PC-9 (cell line): ENCODE measurements at regions not wholly inside any gene's neighbourhood (a gene's known extent, or its start where the extent isn't known, plus 50 kb on each side); places are given as distances from the start of the nearest gene placed in this dataset.

Experiments used
- BruUV-seq: library from RNA; stranded (reverse); fragments of 400-500 nt; replicated peaks from 2 replicates; lab custom pipeline; 2021; lab: Mats Ljungman, UMichigan
- CTCF ChIA-PET: fragments of 300-600 bp; sonication (Branson Sonifier 250); formaldehyde crosslinking; loops from one replicate; lab custom pipeline; 2022; ENCODE audit warnings: antibody characterized with exemption; lab: Charles Lee
- POLR2A ChIA-PET: fragments of 300-600 bp; sonication (Branson Sonifier 250); formaldehyde crosslinking; loops from one replicate; lab custom pipeline; 2022; ENCODE audit warnings: antibody characterized with exemption; ENCODE audit not compliant: unreplicated experiment; lab: Charles Lee
- DNase-seq, 2 experiments: peaks; one replicate each; pipeline versions ENCODE4 v3.0.0 to v3.0.0-alpha.2; 2015 to 2022; ENCODE audit warnings: mixed read lengths in 1 of 2
- H2AFZ ChIP-seq: fragments of 200-600 bp; sonication (generic); 2 replicates; pipeline ENCODE4 v1.8.1; 2017; ENCODE audit warnings: antibody characterized with exemption
- H3F3A ChIP-seq: fragments of 200-600 bp; sonication (generic); 2 replicates; pipeline ENCODE4 v1.8.1; 2017; ENCODE audit warnings: antibody characterized with exemption, mild to moderate bottlenecking, low read depth; ENCODE audit not compliant: insufficient read depth
- H3K27ac ChIP-seq: fragments of 200-600 bp; sonication (generic); 2 replicates; pipeline ENCODE4 v1.6.1; 2016; ENCODE audit warnings: mixed run types
- H3K27me3 ChIP-seq: fragments of 200-600 bp; sonication (generic); 2 replicates; pipeline ENCODE4 v1.6.1; 2016; ENCODE audit warnings: low read depth, mixed run types; ENCODE audit not compliant: insufficient read depth
- H3K36me3 ChIP-seq: fragments of 200-600 bp; sonication (generic); 2 replicates; pipeline ENCODE4 v1.6.1; 2016; ENCODE audit warnings: low read depth, mixed run types
- H3K4me1 ChIP-seq: fragments of 200-600 bp; sonication (generic); replicated peaks from 2 replicates; pipeline ENCODE4 v1.6.1; 2016; ENCODE audit warnings: mixed run types; ENCODE audit not compliant: insufficient read depth
- H3K4me2 ChIP-seq: fragments of 200-600 bp; sonication (generic); 2 replicates; pipeline ENCODE4 v1.6.1; 2017; ENCODE audit warnings: mixed run types
- H3K4me3 ChIP-seq: fragments of 200-600 bp; sonication (generic); 2 replicates; pipeline ENCODE4 v1.6.1; 2016; ENCODE audit warnings: mixed run types
- H3K79me2 ChIP-seq: fragments of 200-600 bp; sonication (generic); 2 replicates; pipeline ENCODE4 v1.6.1; 2017; ENCODE audit warnings: low read depth, mixed run types
- H3K9me2 ChIP-seq: fragments of 200-600 bp; sonication (generic); 2 replicates; pipeline ENCODE4 v1.8.1; 2017; ENCODE audit warnings: mild to moderate bottlenecking; ENCODE audit not compliant: insufficient read depth
- H3K9me3 ChIP-seq: fragments of 200-600 bp; sonication (generic); 2 replicates; pipeline ENCODE4 v1.8.1; 2016; ENCODE audit warnings: low read depth; ENCODE audit not compliant: insufficient read depth
- H4K20me1 ChIP-seq: fragments of 200-600 bp; sonication (generic); 2 replicates; pipeline ENCODE4 v1.8.1; 2017; ENCODE audit not compliant: insufficient read depth
- EZH2 ChIP-seq: fragments of 200-600 bp; sonication (generic); IDR thresholded peaks from 2 replicates; pipeline ENCODE4 v1.8.0; 2017; ENCODE audit warnings: antibody characterized with exemption, low read depth
- intact Hi-C: fragments of 100-400 bp; cut with micrococcal nuclease; formaldehyde crosslinking; loops from one replicate; pipeline ENCODE4 v1.10.0; 2022; ENCODE audit not compliant: unreplicated experiment
- TF ChIP-seq, protein P1 (sequence below): fragments of 200-600 bp; sonication (generic); conservative IDR thresholded peaks from 2 replicates; pipeline ENCODE4 v1.6.1; 2017; ENCODE audit warnings: mixed run types, antibody characterized with exemption, mild to moderate bottlenecking, moderate library complexity

DNA sequence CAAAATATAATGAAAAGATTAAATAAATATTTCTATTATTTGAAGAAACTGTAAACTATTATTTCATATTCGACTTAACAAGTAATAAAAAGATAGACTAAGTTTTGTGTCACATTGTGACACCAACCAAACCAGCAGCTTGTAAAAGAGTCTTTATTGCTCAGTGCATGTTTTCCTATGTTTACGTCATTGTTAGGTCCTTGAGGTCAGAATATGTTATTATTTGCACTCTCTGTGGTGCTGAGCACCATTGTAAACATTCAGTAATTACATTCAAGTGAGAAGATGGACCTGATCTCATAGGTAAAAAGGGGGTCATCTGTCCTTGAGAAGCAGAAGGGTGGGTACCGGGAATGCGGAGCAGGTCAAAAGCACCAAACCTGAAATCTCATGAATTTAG is 1999.1 kb upstream of the CELF4 start:
- no peaks in the 10 kb centered on the region for H3K9me2 ChIP-seq
- no TSS peak for BruUV-seq
- DNase-seq = no peak
- ChIA-PET POLR2A (no interaction called here), CTCF (no interaction called here)
- H3K27ac ChIP-seq = no peak overlapping the region
- H3K79me2 ChIP-seq = no peaks in the 10 kb centered on the region
- H3K4me3 ChIP-seq = no peak overlapping the region
- H2AFZ ChIP-seq = no peak overlapping the region
- no peaks in the 10 kb centered on the region for H3K27me3 ChIP-seq
- H3K4me1 ChIP-seq = no peaks in the 10 kb centered on the region
- no peaks in the 10 kb centered on the region for H3K9me3 ChIP-seq
- no peaks in the 10 kb centered on the region for H3F3A ChIP-seq
- TF ChIP-seq, protein P1, sequence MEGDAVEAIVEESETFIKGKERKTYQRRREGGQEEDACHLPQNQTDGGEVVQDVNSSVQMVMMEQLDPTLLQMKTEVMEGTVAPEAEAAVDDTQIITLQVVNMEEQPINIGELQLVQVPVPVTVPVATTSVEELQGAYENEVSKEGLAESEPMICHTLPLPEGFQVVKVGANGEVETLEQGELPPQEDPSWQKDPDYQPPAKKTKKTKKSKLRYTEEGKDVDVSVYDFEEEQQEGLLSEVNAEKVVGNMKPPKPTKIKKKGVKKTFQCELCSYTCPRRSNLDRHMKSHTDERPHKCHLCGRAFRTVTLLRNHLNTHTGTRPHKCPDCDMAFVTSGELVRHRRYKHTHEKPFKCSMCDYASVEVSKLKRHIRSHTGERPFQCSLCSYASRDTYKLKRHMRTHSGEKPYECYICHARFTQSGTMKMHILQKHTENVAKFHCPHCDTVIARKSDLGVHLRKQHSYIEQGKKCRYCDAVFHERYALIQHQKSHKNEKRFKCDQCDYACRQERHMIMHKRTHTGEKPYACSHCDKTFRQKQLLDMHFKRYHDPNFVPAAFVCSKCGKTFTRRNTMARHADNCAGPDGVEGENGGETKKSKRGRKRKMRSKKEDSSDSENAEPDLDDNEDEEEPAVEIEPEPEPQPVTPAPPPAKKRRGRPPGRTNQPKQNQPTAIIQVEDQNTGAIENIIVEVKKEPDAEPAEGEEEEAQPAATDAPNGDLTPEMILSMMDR = no peak
- no peak for TF ChIP-seq EZH2
- no peaks in the 10 kb centered on the region for H3K36me3 ChIP-seq
- no peak overlapping the region for H3K4me2 ChIP-seq
- no peaks in the 10 kb centered on the region for H4K20me1 ChIP-seq
- intact Hi-C loops = no loop called here

DNA sequence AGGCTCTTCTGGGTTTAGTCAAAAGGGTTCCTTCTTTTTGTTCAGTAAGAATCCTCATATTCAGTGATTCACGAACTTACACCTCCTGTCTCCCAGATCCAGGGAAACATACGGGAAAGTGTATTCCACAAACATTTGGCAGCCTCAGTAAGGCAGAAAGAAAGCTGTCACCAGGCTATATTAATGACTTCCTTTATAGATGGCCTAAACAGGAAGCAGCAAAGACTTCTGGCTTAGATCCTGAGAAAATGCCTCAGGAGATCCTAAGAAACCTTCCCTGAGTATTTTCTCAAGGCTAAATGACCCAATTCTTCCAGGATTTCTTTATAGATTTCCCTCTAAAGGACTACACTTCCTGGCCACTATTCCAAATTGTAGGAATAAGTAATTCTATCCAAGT is 1995.5 kb upstream of the CELF4 start:
- H3K27me3 ChIP-seq = no peaks in the 10 kb centered on the region
- H2AFZ ChIP-seq = no peak overlapping the region
- no peak overlapping the region for H3K27ac ChIP-seq
- no peak overlapping the region for H3K4me3 ChIP-seq
- no peak for TF ChIP-seq EZH2
- TF ChIP-seq, protein P1 = no peak
- no peaks in the 10 kb centered on the region for H3K9me2 ChIP-seq
- no peaks in the 10 kb centered on the region for H3K79me2 ChIP-seq
- BruUV-seq = no TSS peak
- no peaks in the 10 kb centered on the region for H3K4me1 ChIP-seq
- DNase-seq = no peak
- CTCF ChIA-PET = no interaction called here
- POLR2A ChIA-PET = no interaction called here
- no peaks in the 10 kb centered on the region for H3K9me3 ChIP-seq
- H3F3A ChIP-seq = no peaks in the 10 kb centered on the region
- H3K36me3 ChIP-seq = no peaks in the 10 kb centered on the region
- H4K20me1 ChIP-seq = no peaks in the 10 kb centered on the region
- intact Hi-C loops = no loop called here
- no peak overlapping the region for H3K4me2 ChIP-seq

DNA sequence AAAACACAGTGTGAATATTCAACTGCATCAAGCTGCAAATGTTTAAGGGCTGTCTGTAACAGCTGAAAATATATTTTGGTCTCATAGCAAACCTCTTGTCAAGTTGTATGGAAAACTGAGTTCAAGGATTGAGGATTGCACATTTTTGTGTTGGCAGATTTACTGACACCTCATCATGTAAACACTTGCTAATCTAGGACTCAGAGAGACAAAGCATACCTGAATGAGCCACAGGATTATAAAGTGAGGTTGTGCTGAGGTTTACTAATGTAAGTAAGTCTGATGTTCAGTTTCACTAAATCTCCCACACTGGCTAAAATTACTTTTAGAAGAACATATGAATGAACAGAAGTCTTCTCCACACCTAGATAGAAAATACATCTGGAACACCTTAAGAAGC is 1993.1 kb upstream of the CELF4 start:
- no peak overlapping the region for H2AFZ ChIP-seq
- no peaks in the 10 kb centered on the region for H3K9me3 ChIP-seq
- H3K36me3 ChIP-seq = no peaks in the 10 kb centered on the region
- no peaks in the 10 kb centered on the region for H3K79me2 ChIP-seq
- no peaks in the 10 kb centered on the region for H3K27me3 ChIP-seq
- no peaks in the 10 kb centered on the region for H3F3A ChIP-seq
- no peak for DNase-seq
- no peak overlapping the region for H3K4me3 ChIP-seq
- H3K27ac ChIP-seq = no peak overlapping the region
- no TSS peak for BruUV-seq
- POLR2A ChIA-PET = no interaction called here
- no peaks in the 10 kb centered on the region for H3K4me1 ChIP-seq
- H3K4me2 ChIP-seq = no peak overlapping the region
- CTCF ChIA-PET = no interaction called here
- H3K9me2 ChIP-seq = no peaks in the 10 kb centered on the region
- TF ChIP-seq, protein P1 = no peak
- TF ChIP-seq EZH2 = no peak
- intact Hi-C loops = no loop called here
- no peaks in the 10 kb centered on the region for H4K20me1 ChIP-seq
